Left ventricle myocardium superior (tissue), 1 donor: ENCODE measurements at regions not wholly inside any gene's neighbourhood (a gene's known extent, or its start where the extent isn't known, plus 50 kb on each side); places are given as distances from the start of the nearest gene placed in this dataset.
"Not testable (repeated sequence)": the region's sequence is repeated elsewhere in the genome, so short reads cannot be mapped to it uniquely, and the experiment has no call there.

Experiments
- ATAC-seq: fragments of 200-7000 bp; cut with Tn5 transposase; one replicate; pipeline ENCODE4 v1.9.1; 2020; ENCODE audit warnings: mild to moderate bottlenecking, moderate library complexity
- DNase-seq: peaks from one replicate; pipeline ENCODE4 v3.0.0-alpha.2; 2020
- intact Hi-C: fragments of 100-400 bp; cut with micrococcal nuclease; formaldehyde crosslinking; loops from one replicate; pipeline ENCODE4 v1.11.0; 2022
- donor health status: DM: no; HTN: yes; CAD: no; lungs with severe emphysema.

DNA sequence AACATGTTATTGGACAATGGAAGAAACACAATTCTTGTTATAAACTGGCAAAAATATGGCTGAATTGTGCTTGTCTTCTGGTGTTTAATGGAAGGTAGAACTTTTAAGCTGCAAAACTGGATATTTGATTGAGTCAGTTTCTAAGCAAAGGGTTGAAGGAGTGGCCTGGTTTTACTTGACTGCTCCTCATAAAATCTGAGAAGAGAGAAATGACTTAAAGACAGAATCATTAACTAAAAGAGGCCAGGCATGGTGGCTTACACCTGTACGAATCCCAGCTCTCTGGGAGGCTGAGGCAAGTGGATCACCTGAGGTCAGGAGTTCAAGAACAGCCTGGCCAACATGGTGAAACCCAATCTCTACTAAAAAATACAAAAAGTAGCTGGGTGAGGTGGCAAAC lies 770.7 kb downstream of the CDH11 start:
- DNase-seq: no peak
- no peak for ATAC-seq
- intact Hi-C loops: no loop called here

DNA sequence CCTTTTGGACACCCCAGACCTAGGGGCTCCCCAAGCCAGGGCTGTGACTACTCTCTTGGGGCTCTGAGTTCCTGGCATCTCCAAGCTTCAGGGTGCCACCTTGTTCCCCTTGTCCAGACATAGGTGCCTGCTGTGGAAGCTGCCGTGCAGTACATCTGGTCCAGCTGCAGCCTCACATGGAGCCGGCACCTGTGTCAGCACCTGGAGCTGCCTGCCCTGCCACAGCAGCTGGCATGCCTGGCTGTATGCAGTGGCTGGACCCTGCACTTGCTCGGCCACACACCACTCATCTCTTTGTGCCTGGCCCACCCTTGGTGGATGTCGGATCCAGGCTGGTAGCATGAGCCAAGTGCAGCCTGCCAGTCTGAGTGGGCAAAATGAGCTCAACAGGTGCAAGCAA lies 775.8 kb downstream of the CDH11 start:
- ATAC-seq: no peak
- no peak for DNase-seq
- intact Hi-C loops: no loop called here

DNA sequence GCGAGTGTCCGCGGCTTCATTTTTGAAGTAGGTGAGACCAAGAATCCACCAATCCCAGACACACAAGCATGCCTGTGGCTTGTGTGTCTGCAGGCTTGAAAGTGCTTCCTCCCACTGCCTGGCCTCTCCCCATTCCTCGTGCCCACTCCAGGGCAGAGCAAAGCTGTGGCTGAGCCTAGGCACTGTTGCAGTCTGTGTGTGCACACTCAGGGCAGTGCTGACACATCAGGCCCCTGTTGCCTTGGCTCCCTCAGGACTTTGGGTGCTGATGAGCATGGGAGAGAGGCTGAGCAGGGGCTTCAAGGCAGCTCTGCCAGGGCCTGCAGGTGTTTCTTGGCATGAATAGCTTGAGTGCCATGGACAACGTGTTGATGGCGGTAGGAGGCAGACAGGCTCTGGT lies 776.7 kb downstream of the CDH11 start:
- DNase-seq (no peak), ATAC-seq (no peak)
- intact Hi-C loops: no loop called here

DNA sequence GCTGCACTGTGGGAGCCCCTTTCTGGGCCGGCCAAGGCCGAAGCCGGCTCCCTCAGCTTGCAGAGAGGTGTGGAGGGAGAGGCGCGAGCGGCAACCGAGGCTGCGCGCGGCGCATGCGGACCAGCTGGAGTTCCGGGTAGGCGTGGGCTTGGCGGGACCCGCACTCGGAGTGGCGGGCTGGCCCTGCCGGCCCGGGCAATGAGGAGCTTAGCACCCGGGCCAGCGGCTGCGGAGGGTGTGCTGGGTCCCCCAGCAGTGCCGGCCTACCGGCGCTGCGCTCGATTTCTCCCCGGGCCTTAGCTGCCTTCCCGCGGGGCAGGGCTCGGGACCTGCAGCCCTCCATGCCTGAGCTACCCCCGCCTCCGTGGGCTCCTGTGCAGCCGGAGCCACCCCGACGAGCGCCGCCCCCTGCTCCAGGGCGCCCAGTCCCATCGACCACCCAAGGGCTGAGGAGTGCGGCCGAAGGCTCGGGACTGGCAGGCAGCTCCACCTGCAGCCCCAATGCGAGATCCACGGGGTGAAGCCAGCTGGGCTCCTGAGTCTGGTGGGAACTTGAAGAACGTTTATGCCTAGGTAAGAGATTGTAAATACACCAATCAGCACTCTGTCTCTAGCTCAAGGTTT lies 777.9 kb downstream of the CDH11 start:
- ATAC-seq, DNase-seq, intact Hi-C loops: not testable (repeated sequence)

DNA sequence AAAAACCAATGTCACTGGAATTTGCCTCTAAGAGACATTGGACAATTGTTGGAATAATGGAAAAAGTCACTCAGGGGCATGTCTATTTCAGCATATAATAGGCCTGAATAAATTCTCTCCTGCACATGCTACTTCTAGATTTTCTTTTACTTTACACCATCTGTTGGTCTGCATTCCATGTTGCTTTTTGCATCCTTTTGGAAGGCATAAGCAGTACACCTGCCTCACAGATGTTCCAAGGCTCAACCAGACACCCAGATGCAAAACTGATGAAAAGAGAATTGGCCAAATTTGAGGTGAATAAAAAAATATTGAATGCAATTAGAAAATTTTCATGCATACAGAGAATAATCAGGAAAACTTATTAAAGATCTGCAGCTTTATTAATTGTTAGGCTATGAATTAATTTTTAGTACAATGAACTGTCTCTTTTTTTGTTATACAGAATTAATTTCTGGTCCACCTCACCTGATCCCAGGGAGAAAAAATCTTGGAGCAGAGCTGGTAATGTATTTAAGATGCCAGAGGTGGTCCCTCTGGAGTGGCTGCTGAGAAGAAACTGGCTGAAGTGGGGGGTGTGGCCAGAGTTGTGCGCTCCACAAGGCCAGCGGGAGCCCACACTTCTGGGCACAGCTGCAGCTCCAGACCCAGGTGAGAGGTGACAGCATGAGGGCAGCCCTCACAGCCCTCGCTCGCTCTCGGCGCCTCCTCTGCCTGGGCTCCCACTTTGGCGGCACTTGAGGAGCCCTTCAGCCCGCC lies 778.6 kb downstream of the CDH11 start:
- DNase-seq (no peak), ATAC-seq (no peak)
- intact Hi-C loops: no loop called here

DNA sequence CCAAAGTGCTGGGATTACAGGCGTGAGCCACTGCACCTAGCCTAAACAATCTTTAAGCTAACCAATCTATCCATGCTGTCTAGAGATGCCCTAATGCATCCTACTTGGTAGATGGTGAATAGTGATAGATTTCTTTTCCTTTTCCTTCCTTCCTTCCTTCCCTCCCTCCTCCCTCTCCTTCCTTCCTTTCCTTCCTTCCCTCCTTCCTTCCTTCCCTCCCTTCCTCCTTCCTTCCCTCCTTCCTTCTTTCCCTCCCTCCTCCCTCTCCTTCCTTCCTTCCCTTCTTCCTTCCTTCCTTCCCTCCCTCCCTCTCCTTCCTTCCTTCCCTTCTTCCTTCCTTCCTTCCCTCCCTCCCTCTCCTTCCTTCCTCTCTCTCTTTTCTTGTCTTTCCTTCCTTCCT lies 780.5 kb downstream of the CDH11 start:
- intact Hi-C loops, DNase-seq, ATAC-seq: not testable (repeated sequence)

DNA sequence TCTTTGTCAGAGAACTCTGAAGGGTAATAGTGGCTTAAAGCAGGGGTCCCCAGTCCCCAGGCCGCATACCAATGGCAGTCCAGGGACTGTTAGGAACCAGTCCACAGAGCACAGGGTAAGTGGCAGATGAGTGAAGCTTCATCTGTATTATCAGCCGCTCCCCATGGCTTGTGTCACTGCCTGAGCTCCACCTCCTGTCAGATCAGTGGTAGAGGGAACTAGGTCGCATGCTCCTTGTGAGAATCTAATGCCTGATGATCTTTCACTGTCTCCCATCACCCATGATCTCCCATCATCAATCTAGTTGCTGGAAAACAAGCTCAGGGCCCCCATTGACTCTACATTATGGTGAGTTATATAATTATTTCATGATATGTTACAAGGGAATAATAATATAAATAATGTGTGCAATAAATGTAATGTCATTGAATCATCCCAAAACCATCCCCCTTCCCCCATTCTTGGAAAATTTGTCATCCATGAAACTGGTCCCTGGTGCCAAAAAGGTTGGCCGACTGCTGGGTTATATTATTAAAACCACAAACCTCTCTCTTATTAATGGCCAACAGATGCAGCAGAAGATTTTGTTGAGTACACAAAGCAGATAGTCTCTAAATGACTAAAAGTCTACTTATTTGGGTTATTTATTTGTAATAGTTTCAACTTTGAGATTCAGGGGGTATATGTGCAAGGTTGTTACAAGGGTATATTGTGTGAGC lies 782.7 kb downstream of the CDH11 start:
- ATAC-seq: no peak
- intact Hi-C loops: no loop called here
- DNase-seq: no peak

DNA sequence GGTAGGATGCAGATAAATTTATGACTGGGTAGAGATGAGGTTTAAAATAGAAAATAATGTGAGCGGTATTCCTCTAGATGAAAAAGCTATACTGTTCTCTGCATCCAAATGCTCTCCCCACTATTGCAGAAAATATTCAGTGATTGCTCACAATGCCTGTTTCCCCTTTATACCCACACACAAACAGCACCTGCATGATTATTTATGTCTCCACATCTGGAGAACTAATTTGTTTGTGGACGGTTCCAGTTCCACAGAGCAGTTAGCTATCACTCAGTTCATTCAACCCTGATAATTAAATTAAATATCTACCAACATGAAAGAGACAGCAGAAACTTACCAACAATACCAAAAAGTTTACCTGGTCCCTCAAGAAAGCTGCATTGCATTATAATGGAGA lies 800.0 kb downstream of the CDH11 start:
- no peak for DNase-seq
- intact Hi-C loops: no loop called here
- no peak for ATAC-seq

DNA sequence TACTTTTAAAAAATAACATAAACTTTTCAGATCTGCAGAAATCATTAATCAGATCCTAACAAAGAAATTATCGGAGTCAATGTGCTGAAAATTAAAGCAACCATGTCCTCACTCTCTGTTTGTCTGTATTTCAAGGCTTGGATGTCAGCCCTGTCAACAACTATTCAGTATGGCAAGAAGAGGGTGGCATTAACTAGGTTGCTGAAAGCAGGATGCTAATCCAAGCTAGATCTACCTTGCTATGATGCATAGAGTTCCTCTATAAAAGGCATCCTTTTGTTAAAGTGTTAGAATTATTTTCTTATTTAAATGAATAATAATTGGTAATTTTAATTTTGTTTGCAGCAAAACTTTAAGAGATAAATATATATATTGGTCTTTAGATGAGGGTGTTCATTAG lies 800.8 kb downstream of the CDH11 start:
- no peak for ATAC-seq
- intact Hi-C loops: no loop called here
- no peak for DNase-seq

DNA sequence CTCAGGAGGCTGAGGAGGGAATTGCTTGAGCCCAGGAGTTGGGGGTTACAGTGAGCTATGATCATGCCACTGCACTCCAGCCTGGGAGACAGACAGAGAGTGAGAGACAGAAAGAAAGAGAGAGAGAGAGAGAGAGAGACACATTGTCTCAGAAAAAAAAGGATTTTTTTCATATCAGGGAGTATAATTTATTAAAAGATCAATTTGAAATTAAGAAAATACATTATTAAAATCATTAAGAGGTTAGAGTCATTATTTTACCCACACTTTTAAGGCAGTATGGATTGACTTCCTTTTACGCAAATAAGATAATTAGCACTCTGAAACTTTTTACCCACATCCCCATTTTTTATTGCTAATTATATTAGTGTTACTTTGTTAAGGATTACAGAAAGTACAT lies 804.3 kb downstream of the CDH11 start:
- ATAC-seq: no peak
- intact Hi-C loops: no loop called here

DNA sequence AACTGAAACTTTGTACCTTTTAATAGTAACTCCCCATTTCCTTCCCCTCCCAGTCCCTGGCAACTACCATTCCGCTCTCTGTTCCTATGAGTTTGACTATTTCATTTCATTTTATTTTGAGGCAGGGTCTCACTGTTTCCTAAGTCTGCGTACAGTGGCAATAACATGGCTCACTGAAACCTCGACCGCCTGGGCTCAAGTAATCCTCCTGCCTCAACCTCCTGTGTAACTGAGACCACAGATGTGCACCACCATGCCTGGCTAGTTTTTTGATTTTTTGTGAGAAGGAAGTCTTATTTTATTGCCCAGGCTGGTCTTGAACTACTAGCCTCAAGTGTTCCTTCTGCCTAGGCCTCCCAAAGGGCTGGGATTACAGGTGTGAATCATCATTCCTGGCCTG lies 808.1 kb downstream of the CDH11 start:
- no peak for DNase-seq
- intact Hi-C loops: no loop called here
- ATAC-seq: no peak

More for the DNA sequence above, 804.3 kb downstream of the CDH11 start:
- no peak for DNase-seq

DNA sequence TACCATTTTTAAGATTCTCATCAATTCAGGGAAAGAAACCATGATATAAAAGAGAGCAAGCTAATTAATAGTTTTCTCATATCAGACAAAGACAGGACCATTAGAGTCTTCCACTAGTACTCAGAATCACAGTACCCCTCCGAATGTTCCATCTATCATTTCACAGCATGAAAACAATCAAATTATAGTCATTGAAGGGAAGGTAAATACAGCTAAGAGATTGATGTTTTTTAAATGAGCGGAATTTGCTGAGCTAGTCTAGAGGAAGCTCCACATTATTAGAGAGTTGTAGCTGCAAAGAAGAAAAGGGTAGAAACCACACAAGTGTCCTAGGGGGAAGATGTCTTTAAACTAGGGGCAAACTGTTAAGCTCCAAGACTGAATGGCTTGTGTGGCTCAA lies 808.9 kb downstream of the CDH11 start:
- ATAC-seq (no peak), DNase-seq (no peak)
- intact Hi-C loops: no loop called here

DNA sequence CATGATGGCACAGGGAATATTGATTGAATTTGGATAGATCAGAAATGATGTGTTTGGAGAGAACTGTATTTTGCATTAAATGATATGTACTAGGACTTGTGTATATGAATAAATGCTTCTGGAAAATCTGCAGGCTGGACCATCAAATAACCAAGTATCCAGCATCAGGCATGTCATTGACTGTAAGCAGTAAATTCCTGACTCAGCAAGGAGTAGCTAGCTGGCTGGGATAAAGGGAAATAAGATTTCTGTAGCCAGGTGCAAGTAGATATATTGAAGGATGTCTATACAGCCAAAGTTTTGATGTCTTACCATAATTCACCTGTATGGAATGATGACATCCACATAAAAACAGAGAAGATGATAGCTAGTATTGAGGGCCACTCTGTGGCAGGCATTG lies 809.6 kb downstream of the CDH11 start:
- ATAC-seq (no peak), DNase-seq (no peak)
- intact Hi-C loops: no loop called here

DNA sequence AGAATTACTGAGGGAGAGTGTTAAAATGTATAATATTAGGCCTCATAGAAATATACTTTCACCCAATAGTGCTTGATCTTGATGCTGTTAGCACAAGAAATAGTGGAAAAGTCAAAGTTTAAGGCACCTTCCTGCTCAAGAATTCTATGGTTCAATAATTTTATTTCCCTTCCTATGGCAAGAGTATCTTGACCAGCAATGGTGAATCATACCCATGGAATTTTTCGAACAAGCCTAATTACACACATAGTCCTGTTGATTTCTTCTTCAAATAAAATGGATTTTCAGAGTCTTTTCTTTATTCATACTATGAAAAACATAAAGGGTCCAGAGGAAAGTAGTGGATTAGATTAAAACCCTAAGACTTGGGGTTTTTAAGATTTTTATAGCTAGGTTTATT lies 810.6 kb downstream of the CDH11 start:
- ATAC-seq: no peak
- no peak for DNase-seq
- intact Hi-C loops: no loop called here

DNA sequence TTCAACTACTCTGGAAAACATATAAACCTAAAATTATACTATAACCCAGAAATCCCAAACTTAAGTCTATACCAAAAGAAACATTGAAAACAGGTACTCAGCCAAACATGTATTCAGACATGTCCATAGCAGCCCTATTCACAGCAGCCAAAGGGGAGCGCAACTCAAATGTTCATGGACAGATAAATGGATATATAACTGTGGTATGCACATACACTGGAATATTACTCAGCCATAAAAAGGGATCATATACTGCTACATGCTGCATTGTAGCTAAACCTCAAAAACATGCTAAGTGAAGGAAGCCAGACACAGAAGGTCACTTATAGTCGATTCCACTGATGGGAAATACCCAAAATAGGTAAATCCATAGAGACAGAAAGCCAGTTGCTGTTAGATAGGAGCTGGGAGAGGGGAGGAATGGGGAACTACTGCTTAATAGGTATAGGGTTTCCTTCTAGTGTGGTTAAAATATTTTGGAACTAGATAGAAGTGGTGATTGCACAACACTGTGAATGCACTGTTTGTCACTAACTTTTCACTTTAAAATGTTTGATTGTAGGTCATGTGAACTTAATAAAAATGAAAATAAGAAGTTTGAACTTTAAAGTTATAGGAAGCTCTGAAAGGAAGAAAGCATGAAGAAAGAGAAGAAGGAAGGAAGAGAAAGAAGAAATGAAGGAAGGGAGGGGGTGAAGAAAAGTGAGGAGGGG lies 812.3 kb downstream of the CDH11 start:
- intact Hi-C loops: no loop called here
- ATAC-seq: no peak

DNA sequence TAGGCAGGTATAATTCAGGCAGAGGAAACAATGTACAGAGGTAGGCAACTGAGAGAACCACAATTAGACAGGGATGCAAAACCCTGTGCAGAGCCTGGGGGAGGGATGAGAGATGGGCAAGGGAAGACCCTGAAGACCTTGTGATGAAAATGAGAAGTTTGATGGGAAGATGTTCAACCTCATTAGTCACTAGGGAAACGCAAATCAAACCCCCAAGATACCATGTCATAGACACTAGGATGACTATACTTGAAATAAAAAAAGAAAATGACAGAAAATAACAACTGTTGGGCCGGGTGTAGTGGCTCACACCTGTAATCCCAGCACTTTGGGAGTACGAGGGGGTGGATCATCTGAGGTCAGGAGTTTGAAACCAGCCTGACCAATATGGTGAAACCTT lies 813.1 kb downstream of the CDH11 start:
- DNase-seq (no peak), ATAC-seq (no peak)
- intact Hi-C loops: no loop called here

More for the DNA sequence above, 812.3 kb downstream of the CDH11 start:
- DNase-seq: no peak

DNA sequence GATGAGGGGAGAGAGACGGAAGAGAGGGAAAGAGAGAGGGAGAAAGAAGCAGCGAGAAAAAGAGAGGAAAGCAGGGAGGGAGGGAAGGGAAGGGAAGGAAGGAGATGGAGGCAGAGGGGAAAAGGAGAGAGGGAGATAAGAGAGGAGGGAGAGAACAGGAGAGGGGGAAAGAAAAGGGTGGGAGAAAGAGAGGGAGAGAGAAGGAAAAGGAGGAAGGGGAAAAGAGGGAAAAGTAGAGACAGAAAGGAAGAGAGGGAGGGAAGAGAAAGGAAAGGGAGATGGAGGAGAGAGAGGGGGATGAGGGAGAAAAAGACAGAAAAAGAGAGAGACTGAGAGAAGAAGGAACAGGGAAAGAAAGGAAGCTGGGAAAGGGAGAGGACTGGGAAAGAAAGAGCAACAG lies 814.4 kb downstream of the CDH11 start:
- intact Hi-C loops: no loop called here
- ATAC-seq (no peak), DNase-seq (no peak)

DNA sequence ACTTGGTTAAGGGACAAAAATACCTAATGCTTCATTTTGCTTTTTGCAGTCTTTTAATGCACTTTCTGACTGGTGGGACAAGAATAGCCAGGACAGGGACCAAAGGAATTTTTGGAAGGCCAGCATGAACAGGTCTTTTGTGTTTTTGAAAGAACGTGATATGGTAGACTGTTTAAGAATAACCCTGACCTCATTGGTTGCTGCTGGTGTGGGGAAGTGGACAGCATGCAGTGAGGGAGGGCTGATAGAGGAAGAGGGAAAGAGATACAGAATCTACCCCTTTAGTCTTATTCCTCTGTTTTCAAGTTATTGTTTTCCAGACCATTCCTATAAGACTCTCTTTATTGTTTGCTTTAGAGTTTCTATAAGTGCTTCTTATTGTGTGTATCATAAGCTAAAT lies 816.2 kb downstream of the CDH11 start:
- DNase-seq (no peak), ATAC-seq (peak; percentile 65)
- intact Hi-C loops: no loop called here

DNA sequence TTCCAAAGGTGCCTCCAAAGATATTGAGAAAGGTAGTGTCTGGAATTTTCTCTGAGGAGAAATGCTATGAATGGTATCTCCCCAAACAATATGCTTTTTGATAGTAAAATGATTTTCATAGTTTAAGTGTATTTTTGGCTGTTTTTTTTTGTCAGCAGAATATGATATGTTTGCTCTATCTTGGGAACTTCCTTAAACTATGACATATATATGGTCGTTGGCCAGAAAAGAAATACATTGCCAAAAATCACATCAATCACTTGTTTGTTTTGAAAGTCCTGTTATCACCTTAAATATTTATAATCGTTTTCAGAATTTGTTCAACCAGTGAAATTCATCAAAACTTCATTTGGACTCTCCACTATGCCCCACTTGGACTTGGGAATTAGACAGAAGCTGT lies 816.9 kb downstream of the CDH11 start:
- ATAC-seq (no peak), DNase-seq (no peak)
- intact Hi-C loops: no loop called here

DNA sequence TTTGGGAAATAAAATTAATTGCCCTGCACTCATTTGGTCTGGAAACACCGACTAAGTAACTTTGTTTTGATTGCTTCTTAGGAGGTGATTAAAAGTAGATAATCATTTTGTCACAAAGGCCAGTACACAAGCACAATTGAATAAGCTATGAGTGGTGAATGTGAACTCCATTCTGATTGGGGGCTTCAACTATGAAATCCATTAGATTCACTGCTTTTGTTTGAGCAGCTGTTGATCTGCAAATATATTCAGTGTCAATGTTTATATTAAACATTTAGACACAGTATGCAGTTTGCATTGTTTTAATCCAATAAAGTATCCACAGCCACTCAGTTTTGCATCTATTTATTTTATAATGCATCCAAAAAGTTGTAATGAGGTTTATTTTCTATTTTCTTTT lies 817.5 kb downstream of the CDH11 start:
- no peak for ATAC-seq
- DNase-seq: no peak
- intact Hi-C loops: no loop called here
